Endodermal cell (in vitro differentiated cells): ENCODE measurements at regions not wholly inside any gene's neighbourhood (a gene's known extent, or its start where the extent isn't known, plus 50 kb on each side); places are given as distances from the start of the nearest gene placed in this dataset.

ENCODE experiments used
- DNase-seq: peaks from one replicate; pipeline ENCODE4 v3.0.0-alpha.2; 2017
- H3K27ac ChIP-seq: 2 replicates; pipeline ENCODE4 v1.5.1; 2013; ENCODE audit warnings: mild to moderate bottlenecking, low read depth, low read length, moderate library complexity
- H3K27me3 ChIP-seq: 2 replicates; pipeline ENCODE4 v1.6.1; 2013; ENCODE audit warnings: mild to moderate bottlenecking, low read length, moderate library complexity; ENCODE audit not compliant: insufficient read depth, control insufficient read depth, poor library complexity, severe bottlenecking
- H3K36me3 ChIP-seq: 2 replicates; pipeline ENCODE4 v1.7.0; 2013; ENCODE audit warnings: mild to moderate bottlenecking, low read length, moderate library complexity; ENCODE audit not compliant: control insufficient read depth, insufficient read depth
- H3K4me1 ChIP-seq: one replicate; pipeline ENCODE4 v1.7.0; 2013; ENCODE audit warnings: low read length; ENCODE audit not compliant: control insufficient read depth, insufficient read depth
- H3K4me3 ChIP-seq: 2 replicates; pipeline ENCODE4 v1.5.1; 2013; ENCODE audit warnings: mild to moderate bottlenecking, low read length, moderate library complexity
- H3K9ac ChIP-seq: 2 replicates; pipeline ENCODE4 v1.6.1; 2013; ENCODE audit warnings: mild to moderate bottlenecking, low read length, moderate library complexity; ENCODE audit not compliant: poor library complexity, severe bottlenecking; ENCODE audit errors: extremely low read depth
- H3K9me3 ChIP-seq: 2 replicates; pipeline ENCODE4 v1.6.1; 2013; ENCODE audit warnings: mild to moderate bottlenecking, low read length, moderate library complexity; ENCODE audit not compliant: control insufficient read depth
- H3K27ac Mint-ChIP-seq: 2 replicates; pipeline ENCODE4 v1.8.0; 2020; ENCODE audit warnings: mixed read lengths
- H3K27me3 Mint-ChIP-seq: 2 replicates; pipeline ENCODE4 v1.8.0; 2021; ENCODE audit warnings: mild to moderate bottlenecking, mixed read lengths; ENCODE audit not compliant: insufficient read depth
- H3K36me3 Mint-ChIP-seq: 2 replicates; pipeline ENCODE4 v1.8.0; 2020; ENCODE audit warnings: low read depth, mixed read lengths
- H3K4me1 Mint-ChIP-seq: 2 replicates; pipeline ENCODE4 v1.8.0; 2020; ENCODE audit warnings: mixed read lengths
- H3K4me3 Mint-ChIP-seq: 2 replicates; pipeline ENCODE4 v1.8.0; 2020; ENCODE audit warnings: mild to moderate bottlenecking, moderate library complexity, mixed read lengths
- H3K9me3 Mint-ChIP-seq: 2 replicates; pipeline ENCODE4 v1.8.0; 2020; ENCODE audit warnings: mild to moderate bottlenecking, mixed read lengths
- WGBS, 2 experiments: methylation state at CpG; one replicate each; pipeline versions ENCODE4 v1.1.5 to v1.1.7; 2013; ENCODE audit warnings: missing lambda C conversion rate in 2 of 2, mixed read lengths in 1 of 2; ENCODE audit not compliant: insufficient coverage in 1 of 2, insufficient read length in 1 of 2; 5-methylcytosine and 5-hydroxymethylcytosine counted together
- TF ChIP-seq, protein P1 (sequence below): fragments of 200-600 bp; sonication (generic); conservative IDR thresholded peaks from 2 replicates; pipeline ENCODE4 v1.5.0; 2021; ENCODE audit warnings: antibody characterized with exemption, mild to moderate bottlenecking

DNA sequence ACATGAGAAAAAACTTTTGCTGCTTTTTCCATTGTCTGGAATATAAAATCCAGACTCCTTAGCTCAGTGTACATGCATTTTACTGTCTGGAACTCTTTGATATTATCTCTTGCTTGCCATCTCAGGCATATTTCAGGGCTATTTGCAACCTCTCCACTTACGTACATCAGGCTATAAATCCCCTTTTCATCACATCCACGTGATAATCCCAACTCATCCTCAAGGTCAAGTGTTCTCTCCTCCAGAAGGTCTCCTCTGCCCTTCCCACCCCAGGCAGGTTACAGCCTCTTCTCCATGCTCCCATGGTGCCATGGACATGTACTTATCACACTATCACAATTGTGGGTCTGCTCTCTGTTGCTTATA, 202.5 kb upstream of the RBMS1 start:
- TF ChIP-seq, protein P1, sequence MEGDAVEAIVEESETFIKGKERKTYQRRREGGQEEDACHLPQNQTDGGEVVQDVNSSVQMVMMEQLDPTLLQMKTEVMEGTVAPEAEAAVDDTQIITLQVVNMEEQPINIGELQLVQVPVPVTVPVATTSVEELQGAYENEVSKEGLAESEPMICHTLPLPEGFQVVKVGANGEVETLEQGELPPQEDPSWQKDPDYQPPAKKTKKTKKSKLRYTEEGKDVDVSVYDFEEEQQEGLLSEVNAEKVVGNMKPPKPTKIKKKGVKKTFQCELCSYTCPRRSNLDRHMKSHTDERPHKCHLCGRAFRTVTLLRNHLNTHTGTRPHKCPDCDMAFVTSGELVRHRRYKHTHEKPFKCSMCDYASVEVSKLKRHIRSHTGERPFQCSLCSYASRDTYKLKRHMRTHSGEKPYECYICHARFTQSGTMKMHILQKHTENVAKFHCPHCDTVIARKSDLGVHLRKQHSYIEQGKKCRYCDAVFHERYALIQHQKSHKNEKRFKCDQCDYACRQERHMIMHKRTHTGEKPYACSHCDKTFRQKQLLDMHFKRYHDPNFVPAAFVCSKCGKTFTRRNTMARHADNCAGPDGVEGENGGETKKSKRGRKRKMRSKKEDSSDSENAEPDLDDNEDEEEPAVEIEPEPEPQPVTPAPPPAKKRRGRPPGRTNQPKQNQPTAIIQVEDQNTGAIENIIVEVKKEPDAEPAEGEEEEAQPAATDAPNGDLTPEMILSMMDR: no peak

DNA sequence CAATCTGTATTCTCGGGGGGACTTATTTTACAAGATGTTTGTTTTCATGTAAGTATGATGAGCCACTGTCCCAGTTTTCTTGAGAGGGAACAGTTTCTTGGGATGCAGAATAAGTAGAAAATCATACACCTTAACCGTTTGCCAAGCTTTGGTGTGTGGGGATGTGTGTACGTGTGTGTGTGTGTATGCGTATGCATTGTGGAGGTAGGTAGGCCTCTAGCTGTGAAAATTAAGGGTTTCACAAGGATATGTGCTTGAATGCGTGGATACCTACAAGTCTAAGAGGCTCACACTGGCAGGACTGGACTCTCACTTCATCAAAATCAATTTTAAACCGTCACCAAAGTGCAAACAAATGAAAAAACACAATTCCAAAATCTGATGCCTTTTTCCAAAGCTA, 204.2 kb upstream of the RBMS1 start:
- H3K4me3 ChIP-seq: no peak overlapping the region
- H3K27ac ChIP-seq: no peak overlapping the region
- H3K27me3 ChIP-seq: no peaks in the 10 kb centered on the region
- Mint-ChIP-seq H3K9me3 (no peaks in the 10 kb centered on the region), H3K27me3 (no peaks in the 10 kb centered on the region), H3K36me3 (no peaks in the 10 kb centered on the region), H3K27ac (no peak overlapping the region), H3K4me3 (no peak overlapping the region), H3K4me1 (no peaks in the 10 kb centered on the region)
- no peaks in the 10 kb centered on the region for H3K9me3 ChIP-seq
- H3K4me1 ChIP-seq: no peaks in the 10 kb centered on the region
- TF ChIP-seq, protein P1: no peak
- H3K9ac ChIP-seq: no peak overlapping the region
- DNase-seq: no peak
- H3K36me3 ChIP-seq: no peaks in the 10 kb centered on the region
- WGBS, 2 experiments: 81 to 93% methylated on average over 3 to 6 of the region's 6 CpGs

More for the DNA sequence above, 202.5 kb upstream of the RBMS1 start:
- Histone ChIP-seq H3K9ac (no peak overlapping the region), H3K36me3 (no peaks in the 10 kb centered on the region), H3K4me1 (no peaks in the 10 kb centered on the region), H3K27me3 (no peaks in the 10 kb centered on the region), H3K9me3 (no peaks in the 10 kb centered on the region), H3K27ac (no peak overlapping the region), H3K4me3 (no peak overlapping the region)
- Mint-ChIP-seq H3K4me3 (no peak overlapping the region), H3K4me1 (no peaks in the 10 kb centered on the region), H3K27me3 (no peaks in the 10 kb centered on the region), H3K36me3 (no peaks in the 10 kb centered on the region), H3K27ac (no peak overlapping the region), H3K9me3 (no peaks in the 10 kb centered on the region)
- WGBS, 2 experiments: 88 to 100% methylated on average over 2 of the region's 2 CpGs
- DNase-seq: no peak

DNA sequence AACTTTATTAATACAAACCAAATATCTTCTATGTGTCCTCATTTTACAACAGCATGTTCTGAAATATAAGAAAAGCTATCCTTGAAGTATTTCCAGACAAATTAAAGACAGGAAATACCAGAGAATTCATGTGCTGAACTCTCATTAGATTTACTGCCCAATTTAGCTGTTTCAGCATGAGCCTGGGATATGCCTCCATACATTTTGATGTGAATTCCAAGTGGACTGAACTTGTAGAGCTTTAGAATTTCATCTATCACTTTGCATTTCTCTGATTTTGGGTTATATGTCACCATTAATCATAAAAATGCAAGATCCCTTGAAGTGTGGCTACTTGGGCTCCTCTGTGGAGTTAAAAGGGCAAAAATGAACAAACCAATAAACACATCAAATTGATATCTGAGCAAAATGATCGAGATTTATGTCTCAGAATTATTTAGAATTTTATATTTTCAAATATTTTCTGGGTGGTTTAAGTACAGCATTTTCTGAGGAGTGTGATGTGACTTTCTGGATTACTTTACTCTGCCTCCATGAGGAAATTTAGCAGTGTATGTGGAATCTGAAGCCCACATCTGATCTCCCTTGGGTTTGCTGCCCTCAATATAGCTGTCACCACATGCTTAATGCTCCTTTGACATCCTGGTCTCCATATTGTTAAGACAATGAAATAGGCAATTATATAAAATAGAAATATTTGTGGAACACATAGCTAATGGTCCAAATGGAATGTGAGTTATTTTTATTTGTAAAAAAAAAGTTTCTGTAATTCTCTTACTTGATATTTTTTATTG, 206.6 kb upstream of the RBMS1 start:
- Histone ChIP-seq H3K4me3 (no peak overlapping the region), H3K27ac (no peak overlapping the region), H3K36me3 (no peaks in the 10 kb centered on the region), H3K9ac (no peak overlapping the region), H3K9me3 (no peaks in the 10 kb centered on the region), H3K4me1 (no peaks in the 10 kb centered on the region), H3K27me3 (no peaks in the 10 kb centered on the region)
- H3K36me3 Mint-ChIP-seq: no peaks in the 10 kb centered on the region
- 100% methylated on average over 1 of the region's 1 CpG; no CpG with 5 or more reads in 1 of the 2 experiments for WGBS, 2 experiments
- no peak overlapping the region for H3K27ac Mint-ChIP-seq
- DNase-seq: no peak
- H3K4me3 Mint-ChIP-seq: no peak overlapping the region
- H3K27me3 Mint-ChIP-seq: no peaks in the 10 kb centered on the region
- no peaks in the 10 kb centered on the region for H3K9me3 Mint-ChIP-seq
- TF ChIP-seq, protein P1: no peak
- H3K4me1 Mint-ChIP-seq: peaks cover 9% of the 10 kb centered on the region
